ENCODE measurements at regions not wholly inside any gene's neighbourhood (a gene's known extent, or its start where the extent isn't known, plus 50 kb on each side); places are given as distances from the start of the nearest gene placed in this dataset.

- Histone ChIP-seq H3K4me3 (ENCODE audit: low read length) (no peak overlapping the region), H3K9me2 (replicated peaks; ENCODE audit: control insufficient read depth, low read length) (no peaks in the 10 kb centered on the region), H3F3A (ENCODE audit: control insufficient read depth, insufficient read depth) (no peaks in the 10 kb centered on the region), H3K4me2 (ENCODE audit: low read length) (no peak overlapping the region), H3K79me2 (ENCODE audit: control insufficient read depth, low read length) (no peaks in the 10 kb centered on the region), H3K27ac (ENCODE audit: low read depth, low read length) (no peak overlapping the region), H3K27me3 (ENCODE audit: control insufficient read depth, low read length) (no peaks in the 10 kb centered on the region), H3K9me3 (ENCODE audit: control insufficient read depth, insufficient read depth, low read length) (no peaks in the 10 kb centered on the region), H3K4me1 (ENCODE audit: control insufficient read depth, low read length) (no peaks in the 10 kb centered on the region), H3K36me3 (ENCODE audit: control insufficient read depth, low read length) (no peaks in the 10 kb centered on the region), H4K20me1 (ENCODE audit: control insufficient read depth, insufficient read depth, low read depth, low read length) (no peaks in the 10 kb centered on the region)
- no peak for TF ChIP-seq EZH2phosphoT487 (IDR thresholded peaks at IDR 0.05; ENCODE audit: borderline replicate concordance, low read length)
- TF ChIP-seq, protein P1, sequence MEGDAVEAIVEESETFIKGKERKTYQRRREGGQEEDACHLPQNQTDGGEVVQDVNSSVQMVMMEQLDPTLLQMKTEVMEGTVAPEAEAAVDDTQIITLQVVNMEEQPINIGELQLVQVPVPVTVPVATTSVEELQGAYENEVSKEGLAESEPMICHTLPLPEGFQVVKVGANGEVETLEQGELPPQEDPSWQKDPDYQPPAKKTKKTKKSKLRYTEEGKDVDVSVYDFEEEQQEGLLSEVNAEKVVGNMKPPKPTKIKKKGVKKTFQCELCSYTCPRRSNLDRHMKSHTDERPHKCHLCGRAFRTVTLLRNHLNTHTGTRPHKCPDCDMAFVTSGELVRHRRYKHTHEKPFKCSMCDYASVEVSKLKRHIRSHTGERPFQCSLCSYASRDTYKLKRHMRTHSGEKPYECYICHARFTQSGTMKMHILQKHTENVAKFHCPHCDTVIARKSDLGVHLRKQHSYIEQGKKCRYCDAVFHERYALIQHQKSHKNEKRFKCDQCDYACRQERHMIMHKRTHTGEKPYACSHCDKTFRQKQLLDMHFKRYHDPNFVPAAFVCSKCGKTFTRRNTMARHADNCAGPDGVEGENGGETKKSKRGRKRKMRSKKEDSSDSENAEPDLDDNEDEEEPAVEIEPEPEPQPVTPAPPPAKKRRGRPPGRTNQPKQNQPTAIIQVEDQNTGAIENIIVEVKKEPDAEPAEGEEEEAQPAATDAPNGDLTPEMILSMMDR (IDR thresholded peaks at IDR 0.05; ENCODE audit: low read depth, low read length, poor library complexity, severe bottlenecking) = no peak
Measured at GRCh38 chr1:29581256-29581655, 344.9 kb downstream of the PTPRU start.

GRCh38 chr1:29579821-29580425 is 343.6 kb downstream of the PTPRU start:
- H3K4me3 ChIP-seq (ENCODE audit: low read length) = no peak overlapping the region
- no peaks in the 10 kb centered on the region for H3K79me2 ChIP-seq (ENCODE audit: control insufficient read depth, low read length)
- H4K20me1 ChIP-seq (ENCODE audit: control insufficient read depth, insufficient read depth, low read depth, low read length) = no peaks in the 10 kb centered on the region
- H3K9me2 ChIP-seq (replicated peaks; ENCODE audit: control insufficient read depth, low read length) = no peaks in the 10 kb centered on the region
- no peak overlapping the region for H3K4me2 ChIP-seq (ENCODE audit: low read length)
- no peaks in the 10 kb centered on the region for H3K27me3 ChIP-seq (ENCODE audit: control insufficient read depth, low read length)
- H3K36me3 ChIP-seq (ENCODE audit: control insufficient read depth, low read length) = no peaks in the 10 kb centered on the region
- no peak for TF ChIP-seq EZH2phosphoT487 (IDR thresholded peaks at IDR 0.05; ENCODE audit: borderline replicate concordance, low read length)
- TF ChIP-seq, protein P1 (IDR thresholded peaks at IDR 0.05; ENCODE audit: low read depth, low read length, poor library complexity, severe bottlenecking) = no peak
- H3K4me1 ChIP-seq (ENCODE audit: control insufficient read depth, low read length) = no peaks in the 10 kb centered on the region
- H3K9me3 ChIP-seq (ENCODE audit: control insufficient read depth, insufficient read depth, low read length) = no peaks in the 10 kb centered on the region
- no peak overlapping the region for H3K27ac ChIP-seq (ENCODE audit: low read depth, low read length)
- H3F3A ChIP-seq (ENCODE audit: control insufficient read depth, insufficient read depth) = no peaks in the 10 kb centered on the region

- no peaks in the 10 kb centered on the region for H3K9me3 ChIP-seq (ENCODE audit: control insufficient read depth, insufficient read depth, low read length)
- no peak overlapping the region for H3K4me3 ChIP-seq (ENCODE audit: low read length)
- H3K27ac ChIP-seq (ENCODE audit: low read depth, low read length) = no peak overlapping the region
- H3K9me2 ChIP-seq (replicated peaks; ENCODE audit: control insufficient read depth, low read length) = no peaks in the 10 kb centered on the region
- no peak overlapping the region for H3K4me2 ChIP-seq (ENCODE audit: low read length)
- no peak for TF ChIP-seq EZH2phosphoT487 (IDR thresholded peaks at IDR 0.05; ENCODE audit: borderline replicate concordance, low read length)
- TF ChIP-seq, protein P1 (IDR thresholded peaks at IDR 0.05; ENCODE audit: low read depth, low read length, poor library complexity, severe bottlenecking) = no peak
- no peaks in the 10 kb centered on the region for H3K4me1 ChIP-seq (ENCODE audit: control insufficient read depth, low read length)
- H3F3A ChIP-seq (ENCODE audit: control insufficient read depth, insufficient read depth) = no peaks in the 10 kb centered on the region
- no peaks in the 10 kb centered on the region for H3K27me3 ChIP-seq (ENCODE audit: control insufficient read depth, low read length)
- no peaks in the 10 kb centered on the region for H3K36me3 ChIP-seq (ENCODE audit: control insufficient read depth, low read length)
- no peaks in the 10 kb centered on the region for H4K20me1 ChIP-seq (ENCODE audit: control insufficient read depth, insufficient read depth, low read depth, low read length)
- no peaks in the 10 kb centered on the region for H3K79me2 ChIP-seq (ENCODE audit: control insufficient read depth, low read length)
Measured at GRCh38 chr1:29577512-29577911, 341.2 kb downstream of the PTPRU start.
